Fibroblast of mammary gland (primary cell): ENCODE measurements at regions not wholly inside any gene's neighbourhood (a gene's known extent, or its start where the extent isn't known, plus 50 kb on each side); places are given as distances from the start of the nearest gene placed in this dataset.
A peak's percentile ranks its signal among the peaks of the same experiment; 100 is the strongest.
"Not testable (repeated sequence)": the region's sequence is repeated elsewhere in the genome, so short reads cannot be mapped to it uniquely, and the experiment has no call there.

Experiments
- DNase-seq: peaks from one replicate; pipeline ENCODE4 v3.0.0-alpha.2; 2010; ENCODE audit warnings: low read depth
- H3K4me3 ChIP-seq: 2 replicates; pipeline ENCODE4 v1.5.1; 2011; ENCODE audit warnings: low read depth, mild to moderate bottlenecking, low read length, moderate library complexity; ENCODE audit not compliant: control insufficient read depth
- CTCF ChIP-seq: conservative IDR thresholded peaks from 2 replicates; pipeline ENCODE4 v1.5.1; 2011; ENCODE audit warnings: low read depth, low read length, inconsistent platforms; ENCODE audit not compliant: control insufficient read depth, insufficient read depth

- H3K4me3 ChIP-seq = no peak overlapping the region
- no peak for DNase-seq
- TF ChIP-seq CTCF = no peak
Observed at GRCh38 chr14:82655770-82656169, 1122.1 kb upstream of the SEL1L start.

GRCh38 chr14:82657186-82657675 lies 1123.6 kb upstream of the SEL1L start:
- TF ChIP-seq CTCF = no peak
- DNase-seq = no peak
- H3K4me3 ChIP-seq = no peak overlapping the region

- no peak for TF ChIP-seq CTCF
- DNase-seq = no peak
- H3K4me3 ChIP-seq = no peak overlapping the region
Observed at GRCh38 chr14:82661258-82661657, 1127.6 kb upstream of the SEL1L start.

GRCh38 chr14:82667006-82667405 lies 1133.4 kb upstream of the SEL1L start:
- peak; percentile 75 for DNase-seq
- H3K4me3 ChIP-seq = no peak overlapping the region
- no peak for TF ChIP-seq CTCF

GRCh38 chr14:82667501-82667900 lies 1133.8 kb upstream of the SEL1L start:
- no peak overlapping the region for H3K4me3 ChIP-seq
- TF ChIP-seq CTCF = no peak
- DNase-seq = peak; percentile 17

- TF ChIP-seq CTCF = no peak
- no peak overlapping the region for H3K4me3 ChIP-seq
- no peak for DNase-seq
Observed at GRCh38 chr14:82676403-82676802, 1142.8 kb upstream of the SEL1L start.

GRCh38 chr14:82689948-82690347 lies 1156.3 kb upstream of the SEL1L start:
- no peak for TF ChIP-seq CTCF
- no peak overlapping the region for H3K4me3 ChIP-seq
- DNase-seq = no peak

GRCh38 chr14:82691191-82691590 lies 1157.5 kb upstream of the SEL1L start:
- H3K4me3 ChIP-seq, DNase-seq: not testable (repeated sequence)
